Breast epithelium (tissue), 4 donors: ENCODE measurements at regions not wholly inside any gene's neighbourhood (a gene's known extent, or its start where the extent isn't known, plus 50 kb on each side); places are given as distances from the start of the nearest gene placed in this dataset.

ENCODE experiments used
- DNase-seq, 2 donors: peaks; one replicate each; pipeline ENCODE4 v3.0.0-alpha.2; 2019; ENCODE audit warnings: low spot score in 2 of 2
- H3K27ac ChIP-seq, 2 donors: fragments of 200-600 bp; sonication (generic) in 1 of 2; one replicate each; pipeline ENCODE4 v1.5.1; 2016 to 2019; ENCODE audit warnings: mild to moderate bottlenecking in 1 of 2
- H3K27me3 ChIP-seq, 2 donors: fragments of 200-600 bp; sonication (generic) in 1 of 2; one replicate each; pipeline versions ENCODE4 v1.5.1 to v1.6.0; 2017 to 2019; ENCODE audit warnings: control low read depth in 1 of 2, mild to moderate bottlenecking in 1 of 2
- H3K36me3 ChIP-seq: fragments of 200-600 bp; one replicate; pipeline ENCODE4 v1.5.1; 2019
- H3K4me1 ChIP-seq, 2 donors: fragments of 200-600 bp; sonication (generic); one replicate each; pipeline ENCODE4 v1.5.1; 2016 to 2019; ENCODE audit warnings: control low read depth in 1 of 2
- H3K4me3 ChIP-seq, 3 donors: fragments of 200-600 bp; sonication (generic); 1 replicate in 2 of 3; 2 replicates in 1 of 3; pipeline ENCODE4 v1.5.1; 2016 to 2019; ENCODE audit warnings: mild to moderate bottlenecking in 3 of 3, moderate library complexity in 2 of 3
- H3K9me3 ChIP-seq, 2 donors: fragments of 200-600 bp; sonication (generic) in 1 of 2; one replicate each; pipeline ENCODE4 v1.5.1; 2016 to 2019; ENCODE audit warnings: control low read depth in 1 of 2
- CTCF ChIP-seq, 3 donors: fragments of 450-650 bp; IDR thresholded peaks; one replicate each; pipeline ENCODE4 v1.5.1; 2016 to 2017; ENCODE audit warnings: antibody characterized with exemption in 3 of 3, mild to moderate bottlenecking in 3 of 3, moderate library complexity in 3 of 3
- POLR2A ChIP-seq: fragments of 450-650 bp; IDR thresholded peaks from one replicate; pipeline ENCODE4 v1.6.1; 2016; ENCODE audit warnings: antibody characterized with exemption, mild to moderate bottlenecking, moderate library complexity
- POLR2AphosphoS5 ChIP-seq, 3 donors: sonication (generic); formaldehyde crosslinking; IDR thresholded peaks; one replicate each; pipeline ENCODE4 v1.6.1; 2017; ENCODE audit warnings: antibody characterized with exemption in 3 of 3
- intact Hi-C: fragments of 100-400 bp; cut with DNase I; formaldehyde crosslinking; loops from one replicate; pipeline ENCODE4 v1.15.1; 2023; ENCODE audit warnings: low total_unique reads

DNA sequence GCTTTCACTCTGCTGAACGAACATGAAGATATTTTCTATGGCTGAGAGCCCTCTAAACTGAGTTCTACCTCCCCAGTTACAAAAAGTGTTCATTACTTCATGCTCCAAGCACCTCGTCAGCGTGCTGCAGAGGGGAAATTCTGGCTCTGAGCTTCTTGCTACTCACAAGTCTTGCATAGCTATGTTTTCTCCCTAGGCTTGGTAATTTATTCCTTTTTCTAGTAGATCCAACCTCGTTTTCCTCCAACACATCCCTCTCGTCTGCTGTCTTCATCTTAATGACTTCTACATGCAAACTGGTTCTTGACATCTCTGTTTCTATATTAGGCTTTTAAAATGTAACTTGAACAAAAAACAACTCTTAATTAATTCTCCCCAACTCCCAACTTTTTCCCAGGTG lies 1034.5 kb downstream of the REEP3 start:
- TF ChIP-seq POLR2AphosphoS5 (IDR thresholded peaks at IDR 0.05) (no peak), POLR2A (no peak), CTCF (IDR thresholded peaks at IDR 0.05) (no peak)
- Histone ChIP-seq H3K4me3 (no peak overlapping the region), H3K9me3 (no peaks in the 10 kb centered on the region), H3K27ac (no peak overlapping the region), H3K36me3 (no peaks in the 10 kb centered on the region), H3K4me1 (no peaks in the 10 kb centered on the region), H3K27me3 (no peaks in the 10 kb centered on the region)
- DNase-seq: no peak
- intact Hi-C loops: no loop called here

GRCh38 chr10:64558094-64558835 lies 1037.1 kb downstream of the REEP3 start:
- no peak for TF ChIP-seq POLR2AphosphoS5 (IDR thresholded peaks at IDR 0.05)
- intact Hi-C loops: no loop called here
- no peaks in the 10 kb centered on the region for H3K36me3 ChIP-seq

DNA sequence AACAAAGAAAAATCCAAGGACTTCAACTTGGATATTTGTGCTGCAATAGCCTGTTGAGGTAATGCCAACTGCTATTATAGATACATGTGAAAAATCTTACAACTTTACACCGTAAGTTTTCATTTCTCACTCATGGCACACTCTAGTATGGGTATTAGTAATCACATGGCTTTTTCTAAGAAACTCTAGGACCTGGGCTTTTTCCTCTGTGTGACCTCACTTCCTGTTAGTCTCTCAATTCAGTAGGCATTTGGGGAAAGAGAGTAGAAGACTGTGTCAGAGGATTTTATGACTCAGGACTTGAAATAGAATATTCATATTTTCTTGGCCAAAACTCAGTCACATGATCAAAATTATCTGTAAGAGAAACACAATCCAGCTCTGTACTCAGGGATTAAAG lies 1049.9 kb downstream of the REEP3 start:
- Histone ChIP-seq H3K27me3 (no peaks in the 10 kb centered on the region), H3K27ac (no peak overlapping the region), H3K4me3 (no peak overlapping the region), H3K36me3 (no peaks in the 10 kb centered on the region), H3K4me1 (no peaks in the 10 kb centered on the region), H3K9me3 (no peaks in the 10 kb centered on the region)
- TF ChIP-seq CTCF (IDR thresholded peaks at IDR 0.05) (no peak), POLR2AphosphoS5 (IDR thresholded peaks at IDR 0.05) (no peak), POLR2A (no peak)
- intact Hi-C loops: no loop called here
- DNase-seq: no peak

More at GRCh38 chr10:64558094-64558835, 1037.1 kb downstream of the REEP3 start:
- H3K4me1 ChIP-seq: no peaks in the 10 kb centered on the region
- no peaks in the 10 kb centered on the region for H3K27me3 ChIP-seq
- DNase-seq: no peak
- H3K9me3 ChIP-seq: no peaks in the 10 kb centered on the region
- H3K27ac ChIP-seq: no peak overlapping the region
- no peak overlapping the region for H3K4me3 ChIP-seq

DNA sequence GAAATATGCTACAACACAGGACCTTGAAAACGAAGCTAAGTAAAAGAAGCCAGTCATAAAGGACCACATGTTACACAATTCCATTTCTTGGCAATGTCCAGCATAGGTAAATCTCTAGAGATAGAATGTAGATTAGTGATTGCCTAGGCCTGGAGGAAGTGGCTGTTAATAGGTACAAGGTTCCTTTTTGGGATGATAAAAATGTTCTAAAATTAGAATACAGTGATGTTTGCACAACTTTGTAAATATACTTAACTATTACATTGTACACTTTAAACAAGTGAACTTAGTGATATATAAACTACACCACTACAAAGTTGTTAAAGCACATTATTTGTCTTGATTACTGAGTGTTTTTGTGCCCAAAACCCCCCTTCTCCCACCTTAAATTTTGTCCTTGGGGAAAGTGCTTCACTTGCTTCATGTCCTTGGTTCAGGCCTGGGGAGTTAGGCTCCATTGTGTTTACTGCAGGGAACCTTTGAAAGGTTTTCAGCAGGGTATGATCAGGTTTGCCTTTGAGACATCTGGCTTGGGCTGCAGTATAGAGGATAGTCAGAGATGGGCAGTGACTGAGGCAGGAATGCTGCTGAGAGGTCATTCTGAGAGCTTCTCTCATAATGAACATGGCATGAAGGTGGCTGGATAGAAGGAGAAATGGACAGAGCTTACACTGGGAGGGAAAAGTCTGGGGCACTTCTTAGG lies 1052.6 kb downstream of the REEP3 start:
- Histone ChIP-seq H3K4me3 (no peak overlapping the region), H3K36me3 (no peaks in the 10 kb centered on the region), H3K9me3 (no peaks in the 10 kb centered on the region), H3K27me3 (no peaks in the 10 kb centered on the region), H3K27ac (no peak overlapping the region), H3K4me1 (no peaks in the 10 kb centered on the region)
- no peak for DNase-seq
- intact Hi-C loops: no loop called here
- no peak for TF ChIP-seq POLR2AphosphoS5 (IDR thresholded peaks at IDR 0.05)
- TF ChIP-seq CTCF (IDR thresholded peaks at IDR 0.05): no peak
- TF ChIP-seq POLR2A: no peak

- no peak overlapping the region for H3K4me3 ChIP-seq
- H3K27ac ChIP-seq: no peak overlapping the region
- no peaks in the 10 kb centered on the region for H3K4me1 ChIP-seq
- H3K36me3 ChIP-seq: no peaks in the 10 kb centered on the region
- intact Hi-C loops: no loop called here
- TF ChIP-seq POLR2AphosphoS5 (IDR thresholded peaks at IDR 0.05) (no peak), POLR2A (no peak), CTCF (IDR thresholded peaks at IDR 0.05) (no peak)
- DNase-seq: no peak
- no peaks in the 10 kb centered on the region for H3K9me3 ChIP-seq
- H3K27me3 ChIP-seq: no peaks in the 10 kb centered on the region
Observed at GRCh38 chr10:64574371-64574770, 1053.2 kb downstream of the REEP3 start.
